HUES48 (cell line): ENCODE measurements at regions not wholly inside any gene's neighbourhood (a gene's known extent, or its start where the extent isn't known, plus 50 kb on each side); places are given as distances from the start of the nearest gene placed in this dataset.

Source experiments
- H3K27ac ChIP-seq: one replicate; pipeline ENCODE4 v1.7.0; 2013; ENCODE audit warnings: low read depth, low read length, inconsistent platforms
- H3K27me3 ChIP-seq: 2 replicates; pipeline ENCODE4 v1.6.1; 2013; ENCODE audit warnings: mild to moderate bottlenecking, low read length; ENCODE audit not compliant: control insufficient read depth, insufficient read depth
- H3K36me3 ChIP-seq: 2 replicates; pipeline ENCODE4 v1.6.1; 2013; ENCODE audit warnings: low read length; ENCODE audit not compliant: control insufficient read depth, insufficient read depth
- H3K4me1 ChIP-seq: 2 replicates; pipeline ENCODE4 v1.6.1; 2013; ENCODE audit warnings: mild to moderate bottlenecking, low read length; ENCODE audit not compliant: control insufficient read depth, insufficient read depth
- H3K4me3 ChIP-seq: 2 replicates; pipeline ENCODE4 v1.5.1; 2013; ENCODE audit warnings: mild to moderate bottlenecking, low read depth, low read length
- H3K9ac ChIP-seq: 2 replicates; pipeline ENCODE4 v1.6.1; 2013; ENCODE audit warnings: mild to moderate bottlenecking, low read depth, low read length, moderate library complexity
- H3K9me3 ChIP-seq: 2 replicates; pipeline ENCODE4 v1.6.1; 2013; ENCODE audit warnings: low read length; ENCODE audit not compliant: control insufficient read depth, insufficient read depth

GRCh38 chr20:6916938-6917337 lies 149.5 kb downstream of the BMP2 start:
- Histone ChIP-seq H3K9ac (no peak overlapping the region), H3K27ac (no peak overlapping the region), H3K27me3 (no peaks in the 10 kb centered on the region), H3K4me3 (no peak overlapping the region), H3K9me3 (no peaks in the 10 kb centered on the region), H3K36me3 (no peaks in the 10 kb centered on the region), H3K4me1 (peaks cover 22% of the 10 kb centered on the region)

GRCh38 chr20:6919792-6920468 lies 152.4 kb downstream of the BMP2 start:
- H3K27ac ChIP-seq = no peak overlapping the region
- no peak overlapping the region for H3K4me3 ChIP-seq
- H3K9me3 ChIP-seq = no peaks in the 10 kb centered on the region
- H3K4me1 ChIP-seq = peaks cover 11% of the 10 kb centered on the region
- no peaks in the 10 kb centered on the region for H3K36me3 ChIP-seq
- no peak overlapping the region for H3K9ac ChIP-seq
- H3K27me3 ChIP-seq = no peaks in the 10 kb centered on the region

GRCh38 chr20:6920991-6921613 lies 153.6 kb downstream of the BMP2 start:
- Histone ChIP-seq H3K4me3 (no peak overlapping the region), H3K9ac (no peak overlapping the region), H3K9me3 (no peaks in the 10 kb centered on the region), H3K4me1 (no peaks in the 10 kb centered on the region), H3K27me3 (no peaks in the 10 kb centered on the region), H3K27ac (no peak overlapping the region), H3K36me3 (no peaks in the 10 kb centered on the region)

GRCh38 chr20:6921717-6922386 lies 154.4 kb downstream of the BMP2 start:
- no peaks in the 10 kb centered on the region for H3K36me3 ChIP-seq
- H3K9me3 ChIP-seq = no peaks in the 10 kb centered on the region
- H3K4me3 ChIP-seq = no peak overlapping the region
- H3K27me3 ChIP-seq = no peaks in the 10 kb centered on the region
- H3K4me1 ChIP-seq = no peaks in the 10 kb centered on the region
- no peak overlapping the region for H3K9ac ChIP-seq
- no peak overlapping the region for H3K27ac ChIP-seq

GRCh38 chr20:6924681-6925080 lies 157.2 kb downstream of the BMP2 start:
- no peak overlapping the region for H3K27ac ChIP-seq
- no peaks in the 10 kb centered on the region for H3K36me3 ChIP-seq
- H3K9me3 ChIP-seq = no peaks in the 10 kb centered on the region
- no peak overlapping the region for H3K4me3 ChIP-seq
- H3K4me1 ChIP-seq = no peaks in the 10 kb centered on the region
- H3K9ac ChIP-seq = no peak overlapping the region
- H3K27me3 ChIP-seq = no peaks in the 10 kb centered on the region

GRCh38 chr20:6925744-6926278 lies 158.3 kb downstream of the BMP2 start:
- no peak overlapping the region for H3K27ac ChIP-seq
- no peaks in the 10 kb centered on the region for H3K36me3 ChIP-seq
- H3K4me3 ChIP-seq = no peak overlapping the region
- no peak overlapping the region for H3K9ac ChIP-seq
- no peaks in the 10 kb centered on the region for H3K4me1 ChIP-seq
- no peaks in the 10 kb centered on the region for H3K27me3 ChIP-seq
- no peaks in the 10 kb centered on the region for H3K9me3 ChIP-seq

GRCh38 chr20:6940048-6940447 lies 172.6 kb downstream of the BMP2 start:
- Histone ChIP-seq H3K4me1 (no peaks in the 10 kb centered on the region), H3K36me3 (no peaks in the 10 kb centered on the region), H3K27me3 (no peaks in the 10 kb centered on the region), H3K9ac (no peak overlapping the region), H3K27ac (no peak overlapping the region), H3K9me3 (no peaks in the 10 kb centered on the region), H3K4me3 (no peak overlapping the region)

- Histone ChIP-seq H3K9me3 (no peaks in the 10 kb centered on the region), H3K27ac (no peak overlapping the region), H3K36me3 (no peaks in the 10 kb centered on the region), H3K9ac (no peak overlapping the region), H3K27me3 (no peaks in the 10 kb centered on the region), H3K4me3 (no peak overlapping the region), H3K4me1 (no peaks in the 10 kb centered on the region)
Observed at GRCh38 chr20:6940876-6941275, 173.4 kb downstream of the BMP2 start.

- H3K4me3 ChIP-seq = no peak overlapping the region
- no peak overlapping the region for H3K9ac ChIP-seq
- no peaks in the 10 kb centered on the region for H3K4me1 ChIP-seq
- no peaks in the 10 kb centered on the region for H3K27me3 ChIP-seq
- H3K9me3 ChIP-seq = no peaks in the 10 kb centered on the region
- H3K27ac ChIP-seq = no peak overlapping the region
- no peaks in the 10 kb centered on the region for H3K36me3 ChIP-seq
Observed at GRCh38 chr20:6941571-6941970, 174.1 kb downstream of the BMP2 start.

- H3K36me3 ChIP-seq = no peaks in the 10 kb centered on the region
- H3K27ac ChIP-seq = no peak overlapping the region
- no peaks in the 10 kb centered on the region for H3K27me3 ChIP-seq
- no peak overlapping the region for H3K9ac ChIP-seq
- no peak overlapping the region for H3K4me3 ChIP-seq
- no peaks in the 10 kb centered on the region for H3K9me3 ChIP-seq
- no peaks in the 10 kb centered on the region for H3K4me1 ChIP-seq
Observed at GRCh38 chr20:6942266-6942665, 174.8 kb downstream of the BMP2 start.

GRCh38 chr20:6944292-6944691 lies 176.8 kb downstream of the BMP2 start:
- no peak overlapping the region for H3K4me3 ChIP-seq
- H3K4me1 ChIP-seq = no peaks in the 10 kb centered on the region
- no peaks in the 10 kb centered on the region for H3K36me3 ChIP-seq
- no peaks in the 10 kb centered on the region for H3K27me3 ChIP-seq
- H3K9ac ChIP-seq = no peak overlapping the region
- H3K27ac ChIP-seq = no peak overlapping the region
- no peaks in the 10 kb centered on the region for H3K9me3 ChIP-seq
